Glomerular endothelial cell (primary cell): ENCODE measurements at regions not wholly inside any gene's neighbourhood (a gene's known extent, or its start where the extent isn't known, plus 50 kb on each side); places are given as distances from the start of the nearest gene placed in this dataset.

Experiments
- DNase-seq: peaks from one replicate; pipeline ENCODE4 v3.0.0-alpha.2; 2011; ENCODE audit warnings: low read depth, low spot score; ENCODE audit errors: extremely low read depth

- DNase-seq, result no peak
Measured at GRCh38 chr4:102439812-102440211, 61.3 kb upstream of the NFKB1 start.

- no peak for DNase-seq
Measured at GRCh38 chr4:102440498-102440897, 60.7 kb upstream of the NFKB1 start.

GRCh38 chr4:102441978-102442911 lies 58.9 kb upstream of the NFKB1 start:
- no peak for DNase-seq

GRCh38 chr4:102444752-102445151 lies 56.4 kb upstream of the NFKB1 start:
- no peak for DNase-seq

- no peak for DNase-seq
Measured at GRCh38 chr4:102445213-102445612, 55.9 kb upstream of the NFKB1 start.

GRCh38 chr4:102447413-102447812 lies 53.7 kb upstream of the NFKB1 start:
- DNase-seq, result no peak

GRCh38 chr4:102449751-102450352 lies 51.3 kb upstream of the NFKB1 start:
- DNase-seq, result no peak

- no peak for DNase-seq
Measured at GRCh38 chr4:102451266-102451665, 49.9 kb upstream of the NFKB1 start.
